ENCODE measurements at regions not wholly inside any gene's neighbourhood (a gene's known extent, or its start where the extent isn't known, plus 50 kb on each side); places are given as distances from the start of the nearest gene placed in this dataset.

DNA sequence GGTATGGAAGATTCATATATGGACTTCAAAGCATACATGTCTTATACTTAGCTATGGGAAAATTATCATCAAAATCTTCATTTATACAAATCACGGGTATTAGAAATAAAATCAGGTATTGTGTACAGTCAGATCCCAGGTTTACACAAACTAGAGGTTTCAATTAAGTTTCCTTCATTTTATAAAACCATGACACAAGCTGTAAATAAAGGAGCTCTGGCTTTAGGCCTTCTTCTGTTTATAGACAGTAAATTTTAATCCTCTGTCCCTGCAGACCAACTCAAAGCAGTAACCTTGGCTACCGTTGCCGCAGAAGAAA lies 68.8 kb upstream of the CHD2 start:
- Mint-ChIP-seq H3K27ac (peak overlapping the region; percentile 95), H3K27me3 (ENCODE audit: low read depth) (no peaks in the 10 kb centered on the region), H3K36me3 (ENCODE audit: low read depth) (no peaks in the 10 kb centered on the region), H3K4me3 (peak overlapping the region; percentile 73), H3K9me3 (ENCODE audit: insufficient read depth) (no peaks in the 10 kb centered on the region), H3K4me1 (ENCODE audit: low read depth) (peaks cover 56% of the 10 kb centered on the region)
- ChIA-PET CTCF (interaction anchor here (1.1 to 6.0 kb wide), 15 partner anchors 8 to 86 kb away, joined by 3 to 59 read pairs (median 5); no protein-coding TSS in a partner anchor), POLR2A (interaction anchor here (0.6 to 6.1 kb wide), 19 partner anchors 9 to 86 kb away, joined by 3 to 228 read pairs (median 8); partner anchors contain the start of gene CHD2)
- DNase-seq (no peak), ATAC-seq (no peak)

DNA sequence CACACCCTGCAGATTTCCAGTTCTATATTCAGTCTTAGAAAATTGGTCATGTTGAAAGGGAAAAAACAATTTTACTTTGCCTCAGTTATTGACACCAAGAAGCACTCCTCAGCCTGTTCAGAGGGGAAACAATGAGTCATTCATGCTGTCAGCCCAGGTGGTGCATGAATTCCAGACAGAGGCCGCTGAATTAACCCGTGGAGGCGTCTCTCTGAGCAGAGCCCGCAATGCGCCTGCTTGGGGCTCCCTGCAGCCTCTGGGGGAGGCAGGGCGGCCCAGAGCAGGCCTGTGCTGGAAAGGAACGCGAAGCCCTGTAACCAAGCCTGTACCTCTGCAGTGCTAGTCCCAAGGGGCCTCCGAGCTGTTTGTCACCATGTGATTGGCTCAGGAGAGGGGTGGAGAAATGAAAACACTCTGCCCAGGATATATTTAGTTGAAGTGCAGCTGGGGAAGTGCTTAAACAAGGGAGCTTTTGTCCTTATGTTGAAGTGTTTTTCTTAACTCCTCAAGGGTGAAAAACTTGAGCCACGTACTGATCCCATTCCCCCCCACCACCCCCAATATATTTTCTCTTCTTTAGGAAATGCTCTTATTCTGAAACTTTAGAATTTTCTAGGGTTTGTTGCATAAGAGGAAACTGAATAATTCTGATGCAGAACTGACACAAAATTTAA lies 68.3 kb upstream of the CHD2 start:
- Mint-ChIP-seq H3K4me3 (peak overlapping the region; percentile 73), H3K4me1 (ENCODE audit: low read depth) (peaks cover 56% of the 10 kb centered on the region), H3K9me3 (ENCODE audit: insufficient read depth) (no peaks in the 10 kb centered on the region), H3K36me3 (ENCODE audit: low read depth) (no peaks in the 10 kb centered on the region), H3K27ac (peak overlapping the region; percentile 95), H3K27me3 (ENCODE audit: low read depth) (no peaks in the 10 kb centered on the region)
- DNase-seq (peak; percentile 94), ATAC-seq (peak; percentile 99)
- ChIA-PET POLR2A (interaction anchor here (0.6 to 6.1 kb wide), 22 partner anchors 9 to 90 kb away, joined by 3 to 228 read pairs (median 8); partner anchors contain the start of gene CHD2), CTCF (interaction anchor here (0.7 to 6.0 kb wide), 19 partner anchors 8 to 86 kb away, joined by 3 to 59 read pairs (median 5); no protein-coding TSS in a partner anchor)

- ATAC-seq = no peak
- DNase-seq = no peak
- Mint-ChIP-seq H3K9me3 (ENCODE audit: insufficient read depth) (no peaks in the 10 kb centered on the region), H3K4me1 (ENCODE audit: low read depth) (peaks cover 61% of the 10 kb centered on the region), H3K27ac (peak overlapping the region; percentile 95), H3K4me3 (peak overlapping the region; percentile 73), H3K27me3 (ENCODE audit: low read depth) (no peaks in the 10 kb centered on the region), H3K36me3 (ENCODE audit: low read depth) (no peaks in the 10 kb centered on the region)
- ChIA-PET CTCF (interaction anchor here (1.1 to 6.0 kb wide), 8 partner anchors 13 to 62 kb away, joined by 3 to 59 read pairs (median 6); no protein-coding TSS in a partner anchor), POLR2A (interaction anchor here (0.9 to 6.1 kb wide), 8 partner anchors 12 to 88 kb away, joined by 3 to 228 read pairs (median 34); partner anchors contain the start of gene CHD2)
Measured at GRCh38 chr15:92833106-92833433, 67.1 kb upstream of the CHD2 start.

- DNase-seq (no peak), ATAC-seq (no peak)
- Mint-ChIP-seq H3K36me3 (ENCODE audit: low read depth) (no peaks in the 10 kb centered on the region), H3K4me3 (no peak overlapping the region), H3K27me3 (ENCODE audit: low read depth) (no peaks in the 10 kb centered on the region), H3K9me3 (ENCODE audit: insufficient read depth) (no peaks in the 10 kb centered on the region), H3K4me1 (ENCODE audit: low read depth) (peaks cover 67% of the 10 kb centered on the region), H3K27ac (peak overlapping the region; percentile 95)
- ChIA-PET CTCF (interaction anchor here (0.8 to 6.0 kb wide), 7 partner anchors 10 to 48 kb away, joined by 3 to 59 read pairs (median 6); no protein-coding TSS in a partner anchor), POLR2A (interaction anchor here (0.9 to 6.1 kb wide), 5 partner anchors 13 to 70 kb away, joined by 3 to 228 read pairs (median 74); partner anchors contain the start of gene CHD2)
Measured at GRCh38 chr15:92833493-92834271, 66.4 kb upstream of the CHD2 start.

- H3K27ac Mint-ChIP-seq = peak overlapping the region; percentile 74
- no peaks in the 10 kb centered on the region for H3K27me3 Mint-ChIP-seq (ENCODE audit: low read depth)
- ChIA-PET POLR2A (interaction anchor here (0.6 to 2.5 kb wide), 5 partner anchors 8 to 67 kb away, joined by 4 to 22 read pairs (median 8); no protein-coding TSS in a partner anchor), CTCF (interaction anchor here (1.1 to 1.6 kb wide), 4 partner anchors 9 to 42 kb away, joined by 3 to 6 read pairs (median 4); no protein-coding TSS in a partner anchor)
- no peaks in the 10 kb centered on the region for H3K36me3 Mint-ChIP-seq (ENCODE audit: low read depth)
- no peaks in the 10 kb centered on the region for H3K9me3 Mint-ChIP-seq (ENCODE audit: insufficient read depth)
- peak overlapping the region; percentile 17 for H3K4me3 Mint-ChIP-seq
- DNase-seq (peak; percentile 40), ATAC-seq (peak; percentile 60)
- peaks cover 46% of the 10 kb centered on the region for H3K4me1 Mint-ChIP-seq (ENCODE audit: low read depth)
Measured at GRCh38 chr15:92839696-92840095, 60.4 kb upstream of the CHD2 start.

DNA sequence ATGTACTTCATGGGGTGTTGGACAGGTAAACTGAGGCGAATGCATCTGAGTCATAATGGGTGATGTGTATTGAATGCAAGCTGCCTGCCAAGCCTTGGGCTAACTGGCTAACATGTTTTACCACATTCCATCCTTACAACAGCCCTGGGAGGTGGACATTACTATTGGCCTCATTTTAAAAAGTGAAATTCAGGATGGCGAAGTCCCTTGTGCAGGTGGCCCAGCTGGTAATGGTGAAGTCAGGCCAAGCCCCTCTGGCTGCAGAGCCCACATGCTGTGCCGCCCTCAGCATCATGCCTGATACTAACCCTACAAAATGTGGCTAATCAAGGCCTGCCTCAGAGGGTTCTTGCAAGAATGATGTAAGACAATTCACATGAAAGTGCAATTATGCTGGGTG lies 60.0 kb upstream of the CHD2 start:
- peaks cover 47% of the 10 kb centered on the region for H3K4me1 Mint-ChIP-seq (ENCODE audit: low read depth)

GRCh38 chr15:92843326-92843725 lies 56.8 kb upstream of the CHD2 start:
- no peaks in the 10 kb centered on the region for H3K27me3 Mint-ChIP-seq (ENCODE audit: low read depth)
- no peak overlapping the region for H3K27ac Mint-ChIP-seq
- no peak overlapping the region for H3K4me3 Mint-ChIP-seq
- DNase-seq (no peak), ATAC-seq (no peak)
- POLR2A ChIA-PET = interaction anchor here (0.6 to 9.6 kb wide), 4 partner anchors 12 to 971 kb away, joined by 3 to 93 read pairs (median 6); no protein-coding TSS in a partner anchor
- H3K36me3 Mint-ChIP-seq (ENCODE audit: low read depth) = peaks cover 2% of the 10 kb centered on the region
- H3K4me1 Mint-ChIP-seq (ENCODE audit: low read depth) = peaks cover 63% of the 10 kb centered on the region
- CTCF ChIA-PET = interaction anchor here (0.5 to 1.6 kb wide), 2 partner anchors 9 to 12 kb away, joined by 3 to 8 read pairs; no protein-coding TSS in a partner anchor
- no peaks in the 10 kb centered on the region for H3K9me3 Mint-ChIP-seq (ENCODE audit: insufficient read depth)

More for the DNA sequence above, 60.0 kb upstream of the CHD2 start:
- Mint-ChIP-seq H3K36me3 (ENCODE audit: low read depth) (no peaks in the 10 kb centered on the region), H3K9me3 (ENCODE audit: insufficient read depth) (no peaks in the 10 kb centered on the region), H3K4me3 (peak overlapping the region; percentile 17), H3K27me3 (ENCODE audit: low read depth) (no peaks in the 10 kb centered on the region), H3K27ac (peak overlapping the region; percentile 74)
- CTCF ChIA-PET = interaction anchor here (1.1 to 1.6 kb wide), 4 partner anchors 9 to 42 kb away, joined by 3 to 6 read pairs (median 4); no protein-coding TSS in a partner anchor
- POLR2A ChIA-PET = interaction anchor here (0.8 to 2.5 kb wide), 4 partner anchors 9 to 42 kb away, joined by 4 to 22 read pairs (median 11); no protein-coding TSS in a partner anchor
- ATAC-seq (no peak), DNase-seq (no peak)

DNA sequence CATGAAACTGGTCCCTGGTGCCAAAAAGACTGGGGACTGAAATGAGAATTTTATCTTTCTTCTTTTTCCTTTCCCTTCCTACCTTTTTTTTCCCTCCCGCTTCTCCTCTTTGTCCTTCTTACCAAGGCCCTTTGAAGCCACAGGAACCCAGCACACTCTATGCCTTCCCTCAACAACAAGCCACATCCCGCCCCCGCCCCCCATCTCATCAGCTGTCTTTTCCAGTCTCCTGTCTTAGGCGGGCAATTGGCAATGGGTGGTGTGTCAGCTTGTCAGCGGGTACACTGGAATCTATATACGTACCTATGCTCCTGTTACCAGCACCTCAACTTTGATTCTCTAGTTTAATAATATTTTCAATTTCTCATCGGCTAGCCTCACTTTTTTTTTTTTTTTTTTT lies 56.3 kb upstream of the CHD2 start:
- ATAC-seq (peak; percentile 38), DNase-seq (peak; percentile 41)
- H3K4me3 Mint-ChIP-seq = peak overlapping the region; percentile 56
- H3K4me1 Mint-ChIP-seq (ENCODE audit: low read depth) = peaks cover 64% of the 10 kb centered on the region
- peak overlapping the region; percentile 82 for H3K27ac Mint-ChIP-seq
- H3K27me3 Mint-ChIP-seq (ENCODE audit: low read depth) = no peaks in the 10 kb centered on the region
- H3K9me3 Mint-ChIP-seq (ENCODE audit: insufficient read depth) = no peaks in the 10 kb centered on the region
- POLR2A ChIA-PET = interaction anchor here (0.6 to 9.6 kb wide), 4 partner anchors 12 to 971 kb away, joined by 3 to 93 read pairs (median 6); no protein-coding TSS in a partner anchor
- CTCF ChIA-PET = interaction anchor here (0.5 to 2.5 kb wide), 3 partner anchors 10 to 35 kb away, joined by 3 to 8 read pairs (median 7); no protein-coding TSS in a partner anchor
- peaks cover 2% of the 10 kb centered on the region for H3K36me3 Mint-ChIP-seq (ENCODE audit: low read depth)

- Mint-ChIP-seq H3K27me3 (ENCODE audit: low read depth) (no peaks in the 10 kb centered on the region), H3K4me3 (peak overlapping the region; percentile 57), H3K4me1 (ENCODE audit: low read depth) (peaks cover 70% of the 10 kb centered on the region), H3K36me3 (ENCODE audit: low read depth) (peaks cover 5% of the 10 kb centered on the region), H3K9me3 (ENCODE audit: insufficient read depth) (no peaks in the 10 kb centered on the region), H3K27ac (peak overlapping the region; percentile 93)
- DNase-seq = no peak
- CTCF ChIA-PET = interaction anchor here (1.0 to 2.5 kb wide), 4 partner anchors 35 to 48 kb away, joined by 3 to 7 read pairs (median 4); no protein-coding TSS in a partner anchor
- peak; percentile 16 for ATAC-seq
- POLR2A ChIA-PET = interaction anchor here (0.6 to 9.6 kb wide), 6 partner anchors 13 to 61 kb away, joined by 3 to 93 read pairs (median 6); partner anchors contain the start of gene CHD2
Measured at GRCh38 chr15:92845126-92845508, 55.0 kb upstream of the CHD2 start.

GRCh38 chr15:92846741-92847140 lies 53.4 kb upstream of the CHD2 start:
- ChIA-PET POLR2A (interaction anchor here (3.3 to 9.6 kb wide), 2 partner anchors 15 to 35 kb away, joined by 20 to 93 read pairs; no protein-coding TSS in a partner anchor), CTCF (no interaction called here)
- ATAC-seq (no peak), DNase-seq (no peak)
- Mint-ChIP-seq H3K4me1 (ENCODE audit: low read depth) (peaks cover 69% of the 10 kb centered on the region), H3K4me3 (no peak overlapping the region), H3K36me3 (ENCODE audit: low read depth) (peaks cover 8% of the 10 kb centered on the region), H3K27ac (no peak overlapping the region), H3K9me3 (ENCODE audit: insufficient read depth) (no peaks in the 10 kb centered on the region), H3K27me3 (ENCODE audit: low read depth) (no peaks in the 10 kb centered on the region)

DNA sequence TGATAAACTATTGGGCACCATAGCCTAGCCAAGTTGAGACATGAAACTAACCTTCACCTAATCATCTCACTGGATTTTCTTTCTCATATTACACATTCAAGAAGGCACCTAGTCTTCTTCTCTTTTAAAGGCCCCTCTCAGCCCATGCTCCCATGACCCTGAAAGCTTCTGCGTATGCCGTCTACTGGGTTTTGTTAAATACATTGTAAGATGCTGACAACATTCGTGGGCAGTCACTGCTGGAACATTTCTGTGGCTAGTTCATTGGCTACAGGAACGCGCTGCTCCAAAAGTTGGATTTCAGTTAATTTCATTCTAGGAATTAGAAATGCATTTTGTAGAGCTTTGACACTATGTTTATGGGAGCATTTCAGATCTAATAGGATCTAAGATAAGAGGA lies 52.3 kb upstream of the CHD2 start:
- peak overlapping the region; percentile 12 for H3K27ac Mint-ChIP-seq
- POLR2A ChIA-PET = interaction anchor here (2.1 to 9.6 kb wide), 4 partner anchors 16 to 39 kb away, joined by 8 to 93 read pairs (median 18); no protein-coding TSS in a partner anchor
- H3K4me1 Mint-ChIP-seq (ENCODE audit: low read depth) = peaks cover 67% of the 10 kb centered on the region
- H3K9me3 Mint-ChIP-seq (ENCODE audit: insufficient read depth) = no peaks in the 10 kb centered on the region
- peaks cover 8% of the 10 kb centered on the region for H3K36me3 Mint-ChIP-seq (ENCODE audit: low read depth)
- CTCF ChIA-PET = interaction anchor here (1.2 kb wide), 1 partner anchor 39 kb away, joined by 3 read pairs; no protein-coding TSS in a partner anchor
- DNase-seq (no peak), ATAC-seq (no peak)
- H3K27me3 Mint-ChIP-seq (ENCODE audit: low read depth) = no peaks in the 10 kb centered on the region
- H3K4me3 Mint-ChIP-seq = no peak overlapping the region
